DOHH2 (cell line): ENCODE measurements at regions not wholly inside any gene's neighbourhood (a gene's known extent, or its start where the extent isn't known, plus 50 kb on each side); places are given as distances from the start of the nearest gene placed in this dataset.

ENCODE experiments used
- CTCF ChIP-seq: fragments of 200-600 bp; sonication (generic); IDR thresholded peaks from one replicate; pipeline ENCODE4 v1.5.1; 2014; ENCODE audit warnings: antibody characterized with exemption, mild to moderate bottlenecking, low read depth, low read length; ENCODE audit not compliant: poor library complexity, severe bottlenecking
- EZH2phosphoT487 ChIP-seq: fragments of 200-600 bp; sonication (generic); IDR thresholded peaks from 2 replicates; pipeline ENCODE4 v1.6.1; 2017; ENCODE audit warnings: borderline replicate concordance, mild to moderate bottlenecking, antibody characterized with exemption, low read length, moderate library complexity, mixed read lengths

- TF ChIP-seq CTCF (no peak), EZH2phosphoT487 (no peak)
These were observed 62.4 kb upstream of the STXBP5 start for GRCh38 chr6:147141711-147142308.
